ENCODE measurements at regions not wholly inside any gene's neighbourhood (a gene's known extent, or its start where the extent isn't known, plus 50 kb on each side); places are given as distances from the start of the nearest gene placed in this dataset.
"Not testable (repeated sequence)": the region's sequence is repeated elsewhere in the genome, so short reads cannot be mapped to it uniquely, and the experiment has no call there.

DNA sequence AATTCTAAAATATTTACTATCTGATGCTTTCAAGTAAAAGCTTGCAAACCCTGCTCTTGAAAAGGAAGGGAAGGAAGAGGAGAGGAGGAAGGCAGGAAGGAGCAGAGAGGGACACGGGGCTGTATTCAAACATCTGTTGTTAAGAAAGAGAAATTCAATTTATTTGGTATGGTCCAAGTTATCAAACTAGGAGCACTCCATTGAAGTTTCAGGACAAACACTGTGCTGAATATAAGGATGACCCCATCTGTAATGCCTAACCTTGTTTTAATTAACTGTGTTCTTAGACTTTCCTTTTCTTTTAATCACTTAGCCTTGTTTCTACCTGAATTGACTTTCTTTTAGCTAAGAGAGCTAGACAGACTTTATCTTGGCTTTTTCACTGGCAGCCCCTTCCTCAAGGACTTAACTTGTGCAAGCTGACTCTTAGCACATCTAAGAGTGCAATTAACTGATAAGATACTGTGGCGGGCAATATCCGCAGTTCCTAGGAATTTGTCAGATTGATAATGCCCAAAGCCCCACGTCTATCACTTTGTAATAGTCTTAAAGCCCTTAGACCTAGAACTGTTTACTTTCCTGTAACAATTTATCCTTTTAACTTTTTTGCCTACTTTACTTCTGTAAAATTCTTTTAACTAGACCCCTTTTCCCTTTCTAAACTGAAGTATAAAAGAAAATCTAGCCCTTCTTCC, 123.2 kb upstream of the KRTAP5-11 start:
- H4K20me1 ChIP-seq (ENCODE audit: insufficient read depth, low read length); H3K27me3 ChIP-seq (ENCODE audit: control insufficient read depth in 1 of 2, insufficient read depth in 2 of 2, low read length in 2 of 2); H3K9ac ChIP-seq (ENCODE audit: insufficient read depth, low read depth, low read length); H2AFZ ChIP-seq (ENCODE audit: low read length); ATAC-seq; in situ Hi-C loops (cut with HindIII; ENCODE audit: extremely low pct_ligation_motif_present, low pct_unique_long_range_greater_than_20kb); POLR2A ChIA-PET; H3K4me2 ChIP-seq (ENCODE audit: low read depth, low read length); BruUV-seq (replicated peaks); H3K27ac ChIP-seq (ENCODE audit: extremely low read length, insufficient read depth, low read length); H3K79me2 ChIP-seq (ENCODE audit: insufficient read depth, low read length); DNase-seq (ENCODE audit: low spot score); intact Hi-C loops (cut with micrococcal nuclease; ENCODE audit: unreplicated experiment); H3K4me3 ChIP-seq (replicated peaks in 1 of 3; ENCODE audit: insufficient read depth in 1 of 3, low read depth in 2 of 3, low read length in 3 of 3); FAIRE-seq; CTCF ChIA-PET (ENCODE audit: low intra/inter-chr PET ratio, low total read pairs); H3K36me3 ChIP-seq (replicated peaks in 1 of 2; ENCODE audit: control insufficient read depth in 1 of 2, insufficient read depth in 2 of 2, low read length in 2 of 2); H3K9me3 ChIP-seq (ENCODE audit: low read length): not testable (repeated sequence)
- H3K4me1 ChIP-seq (ENCODE audit: insufficient read depth, low read length) = peaks cover 11% of the 10 kb centered on the region; the same call in 1 of the 2 replicates
- 23% methylated on average over 3 of the region's 4 CpGs for WGBS (ENCODE audit: low lambda C conversion rate)

DNA sequence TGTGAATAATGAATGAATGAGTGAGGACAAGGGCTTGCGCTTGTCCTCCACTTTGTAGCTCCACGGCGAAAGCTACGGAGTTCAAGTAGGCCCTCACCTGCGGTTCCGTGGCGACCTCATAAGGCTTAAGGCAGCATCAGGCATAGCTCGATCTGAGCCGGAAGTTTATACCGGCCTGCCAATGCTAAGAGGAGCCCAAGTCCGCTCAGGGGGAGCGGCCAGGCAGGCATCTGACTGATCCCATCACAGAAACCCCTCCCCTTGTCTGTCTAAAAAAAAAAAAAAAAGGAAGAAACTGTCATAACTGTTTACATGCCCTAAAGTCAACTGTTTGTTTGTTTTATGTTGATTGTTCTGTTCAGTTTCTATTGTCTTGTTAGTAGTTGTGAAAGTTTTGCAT, 124.4 kb upstream of the KRTAP5-11 start:
- intact Hi-C loops (cut with micrococcal nuclease; ENCODE audit: unreplicated experiment); H2AFZ ChIP-seq (ENCODE audit: low read length); CTCF ChIA-PET (ENCODE audit: low intra/inter-chr PET ratio, low total read pairs); ATAC-seq; H3K27me3 ChIP-seq (ENCODE audit: control insufficient read depth in 1 of 2, insufficient read depth in 2 of 2, low read length in 2 of 2); H3K9ac ChIP-seq (ENCODE audit: insufficient read depth, low read depth, low read length); H3K4me2 ChIP-seq (ENCODE audit: low read depth, low read length); H3K27ac ChIP-seq (ENCODE audit: extremely low read length, insufficient read depth, low read length); H3K4me1 ChIP-seq (ENCODE audit: insufficient read depth, low read length); DNase-seq (ENCODE audit: low spot score); H3K4me3 ChIP-seq (replicated peaks in 1 of 3; ENCODE audit: insufficient read depth in 1 of 3, low read depth in 2 of 3, low read length in 3 of 3); H4K20me1 ChIP-seq (ENCODE audit: insufficient read depth, low read length); FAIRE-seq; in situ Hi-C loops (cut with HindIII; ENCODE audit: extremely low pct_ligation_motif_present, low pct_unique_long_range_greater_than_20kb); H3K9me3 ChIP-seq (ENCODE audit: low read length); H3K36me3 ChIP-seq (replicated peaks in 1 of 2; ENCODE audit: control insufficient read depth in 1 of 2, insufficient read depth in 2 of 2, low read length in 2 of 2); H3K79me2 ChIP-seq (ENCODE audit: insufficient read depth, low read length); POLR2A ChIA-PET; BruUV-seq (replicated peaks): not testable (repeated sequence)
- 84% methylated on average over 12 of the region's 12 CpGs for WGBS (ENCODE audit: low lambda C conversion rate)

DNA sequence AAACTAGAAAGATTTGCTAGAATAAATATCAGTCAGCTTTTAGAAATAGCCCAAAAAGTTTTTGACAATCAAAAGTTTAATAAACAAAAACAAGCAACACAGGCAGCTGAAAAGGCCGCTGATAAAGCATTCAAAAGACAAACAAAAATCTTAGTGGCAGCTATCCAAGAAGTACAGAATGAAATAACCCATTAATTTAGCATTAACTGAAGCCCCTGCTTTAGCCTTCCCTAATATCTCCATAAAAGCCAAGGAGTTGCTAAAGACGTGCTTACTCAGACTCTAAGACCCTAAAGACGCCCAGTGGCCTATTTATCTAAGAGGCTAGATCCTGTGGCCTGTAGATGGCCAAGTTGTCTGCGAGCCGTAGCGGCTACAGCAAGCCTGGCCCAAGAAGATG, 123.5 kb upstream of the DEFB108B start:
- H3K4me3 ChIP-seq (replicated peaks in 1 of 3; ENCODE audit: insufficient read depth in 1 of 3, low read depth in 2 of 3, low read length in 3 of 3); H3K79me2 ChIP-seq (ENCODE audit: insufficient read depth, low read length); ATAC-seq; H2AFZ ChIP-seq (ENCODE audit: low read length); H3K27me3 ChIP-seq (ENCODE audit: control insufficient read depth in 1 of 2, insufficient read depth in 2 of 2, low read length in 2 of 2); H3K9me3 ChIP-seq (ENCODE audit: low read length); H3K27ac ChIP-seq (ENCODE audit: extremely low read length, insufficient read depth, low read length); CTCF ChIA-PET (ENCODE audit: low intra/inter-chr PET ratio, low total read pairs); POLR2A ChIA-PET; BruUV-seq (replicated peaks); DNase-seq (ENCODE audit: low spot score); H3K4me2 ChIP-seq (ENCODE audit: low read depth, low read length); H3K4me1 ChIP-seq (ENCODE audit: insufficient read depth, low read length); intact Hi-C loops (cut with micrococcal nuclease; ENCODE audit: unreplicated experiment); H3K36me3 ChIP-seq (replicated peaks in 1 of 2; ENCODE audit: control insufficient read depth in 1 of 2, insufficient read depth in 2 of 2, low read length in 2 of 2); H3K9ac ChIP-seq (ENCODE audit: insufficient read depth, low read depth, low read length); FAIRE-seq; H4K20me1 ChIP-seq (ENCODE audit: insufficient read depth, low read length); in situ Hi-C loops (cut with HindIII; ENCODE audit: extremely low pct_ligation_motif_present, low pct_unique_long_range_greater_than_20kb): not testable (repeated sequence)
- WGBS (ENCODE audit: low lambda C conversion rate) = 17% methylated on average over 5 of the region's 6 CpGs

All from HepG2 (cell line).